Hematopoietic multipotent progenitor cell treated with erythropoietin and hydrocortisone succinate and interleukin-3 and kit ligand, for 6 days (in vitro differentiated cells): ENCODE measurements at regions not wholly inside any gene's neighbourhood (a gene's known extent, or its start where the extent isn't known, plus 50 kb on each side); places are given as distances from the start of the nearest gene placed in this dataset.

Source experiments
- DNase-seq: peaks from one replicate; pipeline ENCODE4 v3.0.0-alpha.2; 2015

DNA sequence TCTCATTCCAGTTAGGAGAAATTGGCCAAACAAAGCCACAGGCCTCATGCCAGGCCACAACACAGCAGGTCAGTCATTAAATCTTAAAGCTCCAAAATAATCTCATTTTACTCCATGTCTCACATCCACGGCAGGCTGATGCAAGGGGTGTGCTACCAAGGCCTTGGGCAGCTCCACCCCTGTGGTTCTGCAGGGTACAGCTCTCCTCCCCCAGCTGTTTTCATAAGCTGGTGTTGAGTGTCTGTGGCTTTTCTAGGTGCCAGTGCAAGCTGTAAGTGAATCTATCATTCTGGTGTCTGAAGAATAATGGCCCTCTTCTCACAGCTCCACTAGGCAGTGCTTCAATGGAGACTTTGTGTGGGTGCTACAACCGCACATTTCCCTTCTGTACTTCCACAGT is 949.2 kb downstream of the TECRL start:
- no peak for DNase-seq

GRCh38 chr4:63459329-63459728 is 949.9 kb downstream of the TECRL start:
- no peak for DNase-seq

DNA sequence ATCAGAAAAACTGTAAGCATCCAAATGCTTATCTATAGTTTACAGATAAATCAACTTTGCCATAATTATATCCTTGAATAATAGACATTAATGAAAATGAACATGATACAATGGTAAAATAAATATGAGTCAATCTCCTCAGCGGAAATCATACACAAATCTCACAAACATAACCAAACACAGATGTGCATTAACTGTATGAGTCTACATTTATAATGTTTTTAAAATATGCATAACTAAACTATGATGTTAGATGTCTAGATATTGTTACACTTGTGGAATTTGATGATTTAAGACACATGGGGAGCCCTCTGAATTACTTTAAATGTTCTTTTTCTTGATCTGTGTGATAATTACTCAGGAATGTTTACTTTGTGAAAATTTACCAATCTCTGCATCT is 951.2 kb downstream of the TECRL start:
- no peak for DNase-seq

- no peak for DNase-seq
Measured at GRCh38 chr4:63440236-63440635, 969.0 kb downstream of the TECRL start.

GRCh38 chr4:63430105-63430504 is 979.1 kb downstream of the TECRL start:
- DNase-seq: no peak

DNA sequence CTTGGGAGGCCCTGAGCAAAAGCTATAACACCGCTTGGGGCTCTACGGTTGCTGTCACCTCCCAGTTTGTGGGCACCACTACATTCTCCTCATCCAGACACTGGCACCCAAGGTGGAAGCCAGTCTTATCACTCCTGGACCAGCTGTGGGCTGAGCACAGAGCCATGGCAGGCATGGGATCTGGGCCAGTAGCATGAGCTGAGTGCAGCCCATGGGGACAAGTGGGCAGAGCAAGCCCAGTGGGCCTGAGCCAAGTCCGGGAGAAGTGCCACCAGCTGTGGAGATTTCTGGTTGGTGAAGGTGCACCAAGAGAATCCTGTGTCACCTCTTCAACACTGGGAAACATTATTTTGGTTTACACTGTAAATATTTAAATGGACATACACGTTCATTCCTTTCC is 1013.0 kb downstream of the TECRL start:
- DNase-seq: no peak

GRCh38 chr4:63393544-63393943 is 1015.7 kb downstream of the TECRL start:
- DNase-seq: no peak

- no peak for DNase-seq
Measured at GRCh38 chr4:63379750-63380522, 1029.3 kb downstream of the TECRL start.

- DNase-seq: no peak
Measured at GRCh38 chr4:63371001-63371400, 1038.2 kb downstream of the TECRL start.

DNA sequence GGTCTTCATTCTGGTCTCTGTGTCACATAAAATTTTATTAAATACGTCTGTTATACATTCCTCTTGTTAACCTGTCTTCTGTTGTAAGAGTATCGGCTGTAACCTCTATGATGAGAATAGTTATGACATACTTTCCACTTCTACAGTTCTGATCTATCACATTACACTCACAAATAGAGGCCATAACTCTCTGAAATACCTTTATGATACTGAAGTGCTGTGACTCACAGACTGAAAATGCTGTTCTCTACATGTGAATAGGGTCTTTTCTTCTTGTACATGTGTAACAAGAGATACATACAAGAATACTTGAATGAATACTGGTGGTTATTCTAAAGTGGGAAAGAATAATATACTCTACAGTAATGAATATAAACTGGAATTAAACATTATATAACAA is 1047.6 kb downstream of the TECRL start:
- no peak for DNase-seq

GRCh38 chr4:63361066-63361465 is 1048.2 kb downstream of the TECRL start:
- no peak for DNase-seq

DNA sequence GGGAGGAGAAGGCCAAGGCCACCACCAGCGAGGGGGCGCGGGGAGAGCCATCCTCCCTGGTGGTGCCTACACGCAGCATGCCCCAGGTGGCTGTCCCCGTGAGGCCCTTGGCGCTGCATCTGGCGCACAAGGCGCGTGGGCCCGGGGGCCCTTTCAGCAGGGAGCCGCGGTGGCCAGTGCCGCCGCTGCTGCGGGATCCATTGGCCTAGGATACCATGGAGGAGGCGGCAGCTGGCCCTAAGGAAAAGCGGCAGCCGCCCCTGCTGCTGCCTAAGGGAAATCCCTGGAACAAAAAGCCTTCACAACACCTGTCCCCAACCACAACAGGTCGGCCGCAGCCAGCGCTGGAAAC is 1059.6 kb downstream of the TECRL start:
- DNase-seq: no peak

DNA sequence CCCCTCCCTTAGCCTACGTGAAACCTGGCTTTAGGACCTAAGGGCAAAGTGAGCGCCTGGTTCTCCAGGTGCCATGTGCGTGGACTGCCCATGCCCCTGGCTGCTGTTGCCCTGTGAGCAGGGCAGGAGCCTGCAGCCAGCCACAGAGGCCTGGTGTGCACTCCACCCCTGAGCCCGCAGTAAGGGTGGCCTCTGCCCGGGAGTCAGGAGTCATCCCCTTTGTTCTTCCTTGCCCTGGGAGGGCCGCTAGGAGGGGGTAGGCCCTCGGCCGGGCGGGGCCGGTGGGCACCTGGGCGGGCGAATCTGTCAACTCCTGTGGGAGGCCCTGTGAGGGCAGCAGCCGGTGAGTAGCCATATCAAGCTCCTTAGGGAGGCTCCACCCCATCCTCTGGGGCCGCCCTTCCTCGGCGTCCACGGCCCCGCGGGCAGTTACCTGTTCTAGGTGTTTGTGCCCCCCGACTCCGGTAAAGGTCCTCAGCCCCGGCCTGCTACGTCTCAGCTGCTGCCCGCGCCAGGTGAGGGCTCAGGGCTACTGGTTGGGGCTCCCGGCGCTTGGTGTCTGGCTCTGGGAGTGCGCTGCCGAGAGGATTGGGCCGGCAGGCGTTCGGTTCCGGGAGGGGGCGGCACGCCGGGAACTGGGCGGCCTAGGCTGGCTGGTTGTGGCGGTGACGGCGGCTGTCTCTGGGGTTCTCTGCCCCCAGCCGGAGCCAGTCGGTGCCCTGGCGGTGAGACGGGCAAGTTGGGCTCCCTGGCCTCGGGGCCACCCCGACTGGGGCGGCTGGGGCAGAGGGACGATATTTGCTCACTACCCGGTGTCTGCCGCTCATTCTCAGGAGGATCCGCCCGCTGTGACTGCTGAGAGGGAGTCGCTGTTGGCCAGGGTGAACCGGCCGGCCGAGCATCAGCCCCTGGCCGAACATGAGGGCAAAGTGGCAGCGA is 1060.2 kb downstream of the TECRL start:
- DNase-seq: no peak

GRCh38 chr4:63325140-63325539 is 1084.1 kb downstream of the TECRL start:
- DNase-seq: no peak

DNA sequence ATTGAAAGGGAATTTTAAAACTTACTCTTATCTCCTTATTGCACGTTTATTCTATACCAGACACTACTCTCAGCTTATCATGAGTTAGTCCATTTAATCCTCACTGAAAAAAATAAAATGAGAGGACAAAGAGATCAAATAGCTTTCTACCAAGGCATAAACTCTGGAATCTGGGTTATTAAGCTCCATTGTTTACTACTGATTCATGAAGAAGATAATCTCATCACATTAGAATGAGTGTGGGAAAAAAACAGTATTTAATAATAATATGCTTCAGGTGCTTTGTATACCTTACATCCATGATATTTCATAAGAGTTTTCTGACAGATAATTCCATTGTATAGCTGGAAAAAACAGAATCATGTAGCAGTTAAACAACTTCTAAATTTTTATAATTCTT is 1092.6 kb downstream of the TECRL start:
- DNase-seq: no peak

- DNase-seq: no peak
Measured at GRCh38 chr4:63315651-63316050, 1093.6 kb downstream of the TECRL start.

DNA sequence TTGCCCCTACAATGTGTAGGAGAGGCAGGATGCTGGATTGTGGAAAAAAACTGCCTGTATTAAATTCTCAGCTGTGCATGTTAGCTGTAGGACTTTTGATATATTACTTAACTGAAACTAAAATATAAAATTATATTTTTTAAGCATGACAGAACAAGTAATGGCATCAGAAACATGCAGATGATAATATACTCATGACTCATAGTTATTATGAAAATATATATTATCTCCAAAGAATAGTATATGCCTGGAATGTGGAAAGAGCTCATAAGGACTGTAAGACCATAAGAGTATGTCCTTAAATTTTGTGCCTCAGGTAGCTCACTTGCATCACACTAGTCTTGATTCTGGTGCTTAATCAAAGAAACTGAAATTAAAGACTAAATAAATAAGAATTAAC is 1100.6 kb downstream of the TECRL start:
- no peak for DNase-seq

DNA sequence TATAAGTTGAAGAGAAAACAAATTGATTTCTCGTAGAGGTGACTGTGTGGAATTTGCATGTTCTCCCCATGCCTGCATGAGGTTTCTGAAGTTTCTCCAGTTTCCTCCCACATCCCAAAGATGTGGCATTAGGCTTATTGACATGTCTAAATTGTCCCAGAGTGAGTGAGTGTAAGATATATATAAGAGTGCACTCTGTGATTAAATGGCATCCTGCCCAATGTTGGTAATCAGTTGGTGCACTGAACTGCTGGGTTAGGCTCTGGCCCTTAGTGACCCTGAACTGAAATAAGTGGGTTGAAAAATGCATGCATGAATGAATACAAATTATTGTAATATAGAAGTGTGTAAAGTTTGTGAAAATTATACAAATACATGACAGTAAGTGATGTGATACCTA is 1106.5 kb downstream of the TECRL start:
- DNase-seq: no peak

GRCh38 chr4:63302078-63302477 is 1107.2 kb downstream of the TECRL start:
- no peak for DNase-seq

DNA sequence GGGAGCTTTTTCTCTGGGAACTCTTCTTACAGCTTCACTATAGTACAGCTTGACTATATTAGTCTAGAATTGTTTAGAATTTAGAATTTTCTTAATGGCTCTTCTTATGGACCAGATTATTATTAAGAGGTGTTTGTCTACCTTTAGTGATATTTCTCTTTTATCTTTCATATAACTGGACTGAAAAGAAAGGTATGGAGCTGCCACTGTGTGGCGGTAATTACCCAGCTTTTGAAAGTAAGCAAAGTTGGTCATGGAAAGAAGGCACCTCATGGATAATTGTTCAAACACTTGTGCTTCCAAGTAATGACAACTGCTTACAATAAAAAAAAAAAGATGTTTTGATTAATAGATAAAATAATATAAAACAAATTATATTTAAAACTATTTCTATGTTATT is 1112.5 kb downstream of the TECRL start:
- DNase-seq: no peak

DNA sequence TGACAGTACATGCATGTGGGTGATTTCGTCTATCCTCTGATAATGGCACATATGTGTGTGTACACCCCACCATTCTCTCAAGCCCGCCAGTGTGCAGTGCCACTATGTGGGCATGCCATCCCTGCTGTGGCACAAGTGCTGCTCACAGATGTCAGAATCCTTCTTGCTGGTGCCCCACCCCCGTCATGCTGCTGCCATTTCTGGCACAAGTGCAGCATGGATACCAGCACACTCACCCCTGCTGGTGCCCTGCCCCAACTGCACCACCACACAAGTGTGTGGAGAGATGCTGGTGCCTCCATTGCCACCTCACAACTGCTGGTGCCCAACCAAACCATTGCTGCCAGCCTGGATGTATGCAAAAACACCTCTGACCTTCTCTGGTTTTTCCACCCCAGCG is 1133.8 kb downstream of the TECRL start:
- no peak for DNase-seq

GRCh38 chr4:63269156-63269555 is 1140.1 kb downstream of the TECRL start:
- DNase-seq: no peak

DNA sequence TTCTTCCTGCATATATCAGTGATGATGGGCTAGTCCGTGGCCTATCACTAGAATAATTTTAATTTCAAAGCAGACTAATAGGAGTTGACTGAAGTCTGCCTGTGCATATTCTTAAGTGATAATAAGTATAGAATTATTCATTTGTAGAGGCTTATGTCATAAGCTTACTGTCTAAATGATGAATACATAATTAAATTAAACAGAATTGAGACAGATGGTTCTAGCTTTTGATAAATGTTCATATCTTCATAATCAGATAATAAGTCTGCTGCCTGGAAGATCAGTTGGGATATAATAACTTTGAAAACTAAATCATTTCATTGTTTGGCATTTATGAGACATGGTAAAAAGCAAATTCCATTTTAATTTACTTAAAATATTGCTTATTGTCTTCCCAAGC is 1175.6 kb downstream of the TECRL start:
- no peak for DNase-seq

DNA sequence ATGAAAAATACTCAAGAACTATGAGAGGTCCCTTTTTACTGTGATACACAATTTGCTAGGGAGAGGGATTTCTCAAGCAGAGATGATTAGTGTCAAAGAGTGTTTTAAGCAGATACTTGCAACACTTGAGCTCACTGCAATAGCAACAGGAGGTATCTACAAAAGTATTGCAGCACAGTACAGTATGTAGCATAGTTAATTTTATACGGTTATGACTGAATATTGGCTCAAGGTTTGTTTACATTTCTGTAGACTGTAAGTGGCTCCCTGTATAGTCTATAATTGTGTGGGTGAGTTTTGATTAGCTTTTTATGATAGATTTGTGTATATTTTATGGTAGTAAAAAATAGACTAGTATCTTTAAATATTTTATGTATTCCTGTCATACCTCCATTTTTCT is 1177.2 kb downstream of the TECRL start:
- DNase-seq: no peak
